ENCODE measurements at regions not wholly inside any gene's neighbourhood (a gene's known extent, or its start where the extent isn't known, plus 50 kb on each side); places are given as distances from the start of the nearest gene placed in this dataset.

- FAIRE-seq (no peak), DNase-seq (no peak)
- Histone ChIP-seq H3K9me3 (ENCODE audit: control insufficient read depth in 2 of 2, insufficient read depth in 1 of 2, low read depth in 1 of 2, low read length in 1 of 2) (no peaks in the 10 kb centered on the region), H3K36me3 (ENCODE audit: control insufficient read depth in 3 of 3, insufficient read depth in 2 of 3, low read depth in 1 of 3, low read length in 3 of 3) (no peaks in the 10 kb centered on the region), H3K4me3 (ENCODE audit: low read depth in 1 of 3, low read length in 3 of 3) (no peak overlapping the region), H3K27me3 (ENCODE audit: control insufficient read depth in 3 of 3, insufficient read depth in 3 of 3, low read length in 3 of 3) (no peaks in the 10 kb centered on the region), H3K4me1 (ENCODE audit: control insufficient read depth in 3 of 3, insufficient read depth in 2 of 3, low read depth in 1 of 3, low read length in 2 of 3) (no peaks in the 10 kb centered on the region), H3K27ac (ENCODE audit: low read depth in 1 of 3, low read length in 2 of 3) (no peak overlapping the region)
Measured at GRCh38 chr2:173441222-173441621, 86.5 kb downstream of the CDCA7 start.

DNA sequence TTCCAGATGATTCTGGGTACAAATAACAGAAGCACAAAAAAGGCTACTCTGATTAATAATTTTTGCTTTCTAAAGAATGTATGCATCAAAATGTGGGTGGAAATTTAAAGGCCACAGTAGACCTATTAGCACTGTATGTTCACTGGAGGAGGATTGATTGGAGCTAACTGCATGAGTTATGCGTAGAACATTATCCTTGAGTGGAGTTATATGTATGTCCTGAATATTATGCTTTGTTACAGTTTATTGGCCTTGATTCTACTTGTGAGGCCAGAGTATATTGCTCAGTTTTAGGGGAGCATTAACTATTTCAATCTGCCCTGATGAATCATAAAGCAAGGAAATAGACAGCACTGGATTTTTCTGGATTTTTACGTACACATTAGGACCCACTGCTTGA is 87.9 kb downstream of the CDCA7 start:
- Histone ChIP-seq H3K27ac (ENCODE audit: low read depth in 1 of 3, low read length in 2 of 3) (no peak overlapping the region), H3K36me3 (ENCODE audit: control insufficient read depth in 3 of 3, insufficient read depth in 2 of 3, low read depth in 1 of 3, low read length in 3 of 3) (no peaks in the 10 kb centered on the region), H3K4me1 (ENCODE audit: control insufficient read depth in 3 of 3, insufficient read depth in 2 of 3, low read depth in 1 of 3, low read length in 2 of 3) (no peaks in the 10 kb centered on the region), H3K27me3 (ENCODE audit: control insufficient read depth in 3 of 3, insufficient read depth in 3 of 3, low read length in 3 of 3) (no peaks in the 10 kb centered on the region), H3K9me3 (ENCODE audit: control insufficient read depth in 2 of 2, insufficient read depth in 1 of 2, low read depth in 1 of 2, low read length in 1 of 2) (peaks cover 0 to 3% of the 10 kb centered on the region in 2 donors), H3K4me3 (ENCODE audit: low read depth in 1 of 3, low read length in 3 of 3) (no peak overlapping the region)
- DNase-seq (no peak), FAIRE-seq (no peak)
- WGBS, 3 donors: 91 to 100% (median 92%) methylated on average over 2 of the region's 2 CpGs

DNA sequence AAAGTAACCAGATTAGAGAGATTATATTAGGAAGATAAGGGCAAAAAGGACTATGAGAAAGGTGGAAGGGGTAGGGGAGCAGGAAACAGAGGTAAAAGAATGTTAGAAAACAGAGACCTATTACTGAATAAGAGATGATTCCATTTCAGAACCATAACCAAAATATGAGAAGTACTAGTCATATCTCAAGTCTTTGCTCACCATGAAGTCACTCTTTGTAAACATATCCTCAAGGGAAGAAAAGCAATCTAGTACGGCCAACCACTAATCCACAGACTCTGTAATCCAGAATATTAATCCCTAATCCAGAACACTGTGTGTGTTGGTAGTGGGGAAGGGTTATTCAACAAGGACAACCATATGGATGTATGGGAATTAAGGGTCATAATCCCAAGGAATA is 92.0 kb downstream of the CDCA7 start:
- no peak overlapping the region for H3K4me3 ChIP-seq (ENCODE audit: low read depth in 1 of 3, low read length in 3 of 3)
- H3K9me3 ChIP-seq (ENCODE audit: control insufficient read depth in 2 of 2, insufficient read depth in 1 of 2, low read depth in 1 of 2, low read length in 1 of 2): peaks cover 0 to 3% of the 10 kb centered on the region in 2 donors
- H3K4me1 ChIP-seq (ENCODE audit: control insufficient read depth in 3 of 3, insufficient read depth in 2 of 3, low read depth in 1 of 3, low read length in 2 of 3): no peaks in the 10 kb centered on the region
- DNase-seq (no peak), FAIRE-seq (no peak)
- no peaks in the 10 kb centered on the region for H3K36me3 ChIP-seq (ENCODE audit: control insufficient read depth in 3 of 3, insufficient read depth in 2 of 3, low read depth in 1 of 3, low read length in 3 of 3)
- H3K27me3 ChIP-seq (ENCODE audit: control insufficient read depth in 3 of 3, insufficient read depth in 3 of 3, low read length in 3 of 3): no peaks in the 10 kb centered on the region
- WGBS, 3 donors: 69 to 79% (median 75%) methylated on average over 1 of the region's 1 CpG
- H3K27ac ChIP-seq (ENCODE audit: low read depth in 1 of 3, low read length in 2 of 3): no peak overlapping the region

DNA sequence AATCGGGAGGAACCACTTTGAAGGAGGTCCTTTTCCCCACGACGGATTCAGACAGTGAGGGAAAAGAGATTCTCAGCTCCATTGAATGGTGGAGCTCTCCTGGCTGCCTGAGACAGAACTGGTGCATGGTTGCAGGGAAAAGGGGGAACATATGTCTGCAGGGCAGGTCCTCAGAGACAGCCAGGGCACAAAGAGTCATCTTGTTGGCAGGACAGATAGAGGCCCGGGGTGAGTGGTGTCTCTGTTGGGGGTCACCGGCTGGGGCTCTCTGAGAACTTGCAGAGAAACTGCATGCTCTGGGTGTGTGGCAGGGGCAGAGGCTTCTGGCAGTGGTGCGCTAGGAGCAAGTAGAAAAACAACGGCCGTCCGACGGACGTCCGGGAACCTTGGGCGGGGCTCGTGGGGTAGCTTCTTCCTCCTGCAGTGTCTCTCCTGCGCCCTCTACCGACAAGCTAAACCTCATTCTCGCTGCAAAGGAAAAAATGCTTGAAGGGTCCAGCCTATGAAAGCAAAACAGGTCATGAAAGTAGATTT is 94.3 kb downstream of the CDCA7 start:
- no peaks in the 10 kb centered on the region for H3K4me1 ChIP-seq (ENCODE audit: control insufficient read depth in 3 of 3, insufficient read depth in 2 of 3, low read depth in 1 of 3, low read length in 2 of 3)
- WGBS, 3 donors: 25 to 32% (median 31%) methylated on average over 16 of the region's 17 CpGs
- no peaks in the 10 kb centered on the region for H3K27me3 ChIP-seq (ENCODE audit: control insufficient read depth in 3 of 3, insufficient read depth in 3 of 3, low read length in 3 of 3)
- no peak for FAIRE-seq
- H3K27ac ChIP-seq (ENCODE audit: low read depth in 1 of 3, low read length in 2 of 3): peak overlapping the region in 1 of 3 donors; percentile 1
- peaks cover 0 to 3% of the 10 kb centered on the region in 2 donors for H3K9me3 ChIP-seq (ENCODE audit: control insufficient read depth in 2 of 2, insufficient read depth in 1 of 2, low read depth in 1 of 2, low read length in 1 of 2)
- no peaks in the 10 kb centered on the region for H3K36me3 ChIP-seq (ENCODE audit: control insufficient read depth in 3 of 3, insufficient read depth in 2 of 3, low read depth in 1 of 3, low read length in 3 of 3)
- peak overlapping the region in 1 of 3 donors; percentile 40 for H3K4me3 ChIP-seq (ENCODE audit: low read depth in 1 of 3, low read length in 3 of 3)
- DNase-seq: peak; percentile 86 to 90

- Histone ChIP-seq H3K27me3 (ENCODE audit: control insufficient read depth in 3 of 3, insufficient read depth in 3 of 3, low read length in 3 of 3) (no peaks in the 10 kb centered on the region), H3K27ac (ENCODE audit: low read depth in 1 of 3, low read length in 2 of 3) (no peak overlapping the region), H3K9me3 (ENCODE audit: control insufficient read depth in 2 of 2, insufficient read depth in 1 of 2, low read depth in 1 of 2, low read length in 1 of 2) (peaks cover 0 to 3% of the 10 kb centered on the region in 2 donors), H3K4me1 (ENCODE audit: control insufficient read depth in 3 of 3, insufficient read depth in 2 of 3, low read depth in 1 of 3, low read length in 2 of 3) (no peaks in the 10 kb centered on the region), H3K36me3 (ENCODE audit: control insufficient read depth in 3 of 3, insufficient read depth in 2 of 3, low read depth in 1 of 3, low read length in 3 of 3) (no peaks in the 10 kb centered on the region), H3K4me3 (ENCODE audit: low read depth in 1 of 3, low read length in 3 of 3) (no peak overlapping the region)
- 69 to 76% (median 69%) methylated on average over 8 of the region's 8 CpGs for WGBS, 3 donors
- FAIRE-seq (no peak), DNase-seq (peak in 1 of 2 donors; percentile 7)
Measured at GRCh38 chr2:173451118-173451517, 96.4 kb downstream of the CDCA7 start.

GRCh38 chr2:173451941-173452340 is 97.3 kb downstream of the CDCA7 start:
- Histone ChIP-seq H3K27me3 (ENCODE audit: control insufficient read depth in 3 of 3, insufficient read depth in 3 of 3, low read length in 3 of 3) (no peaks in the 10 kb centered on the region), H3K4me3 (ENCODE audit: low read depth in 1 of 3, low read length in 3 of 3) (no peak overlapping the region), H3K9me3 (ENCODE audit: control insufficient read depth in 2 of 2, insufficient read depth in 1 of 2, low read depth in 1 of 2, low read length in 1 of 2) (peaks cover 0 to 3% of the 10 kb centered on the region in 2 donors), H3K27ac (ENCODE audit: low read depth in 1 of 3, low read length in 2 of 3) (no peak overlapping the region), H3K36me3 (ENCODE audit: control insufficient read depth in 3 of 3, insufficient read depth in 2 of 3, low read depth in 1 of 3, low read length in 3 of 3) (no peaks in the 10 kb centered on the region), H3K4me1 (ENCODE audit: control insufficient read depth in 3 of 3, insufficient read depth in 2 of 3, low read depth in 1 of 3, low read length in 2 of 3) (no peaks in the 10 kb centered on the region)
- FAIRE-seq (no peak), DNase-seq (no peak)
- 95 to 98% (median 97%) methylated on average over 4 of the region's 4 CpGs for WGBS, 3 donors

DNA sequence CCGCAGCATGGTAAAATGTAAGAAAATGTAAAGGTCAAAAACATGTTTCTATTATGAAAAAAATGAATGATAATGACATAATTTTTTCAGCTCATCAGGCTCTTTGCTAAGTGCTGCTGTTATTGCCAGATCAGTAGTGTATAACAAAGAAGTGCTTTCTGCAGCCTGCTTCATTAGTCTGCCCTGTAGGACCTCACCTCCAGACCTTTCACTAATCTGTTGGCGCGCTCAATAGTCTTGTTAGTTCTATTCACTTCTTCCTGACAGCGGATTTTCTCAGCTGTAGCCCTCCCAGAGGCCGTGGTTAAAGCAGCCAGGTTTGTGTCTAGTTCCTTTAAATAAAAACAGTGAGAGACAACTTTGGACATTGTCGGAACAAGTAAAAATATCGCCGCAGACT is 97.7 kb downstream of the CDCA7 start:
- Histone ChIP-seq H3K27me3 (ENCODE audit: control insufficient read depth in 3 of 3, insufficient read depth in 3 of 3, low read length in 3 of 3) (no peaks in the 10 kb centered on the region), H3K4me3 (ENCODE audit: low read depth in 1 of 3, low read length in 3 of 3) (no peak overlapping the region), H3K9me3 (ENCODE audit: control insufficient read depth in 2 of 2, insufficient read depth in 1 of 2, low read depth in 1 of 2, low read length in 1 of 2) (no peaks in the 10 kb centered on the region), H3K36me3 (ENCODE audit: control insufficient read depth in 3 of 3, insufficient read depth in 2 of 3, low read depth in 1 of 3, low read length in 3 of 3) (no peaks in the 10 kb centered on the region), H3K4me1 (ENCODE audit: control insufficient read depth in 3 of 3, insufficient read depth in 2 of 3, low read depth in 1 of 3, low read length in 2 of 3) (no peaks in the 10 kb centered on the region), H3K27ac (ENCODE audit: low read depth in 1 of 3, low read length in 2 of 3) (no peak overlapping the region)
- FAIRE-seq: no peak
- DNase-seq: no peak
- whole genome bisulfite sequencing, 3 donors: 86 to 92% (median 91%) methylated on average over 8 of the region's 8 CpGs

DNA sequence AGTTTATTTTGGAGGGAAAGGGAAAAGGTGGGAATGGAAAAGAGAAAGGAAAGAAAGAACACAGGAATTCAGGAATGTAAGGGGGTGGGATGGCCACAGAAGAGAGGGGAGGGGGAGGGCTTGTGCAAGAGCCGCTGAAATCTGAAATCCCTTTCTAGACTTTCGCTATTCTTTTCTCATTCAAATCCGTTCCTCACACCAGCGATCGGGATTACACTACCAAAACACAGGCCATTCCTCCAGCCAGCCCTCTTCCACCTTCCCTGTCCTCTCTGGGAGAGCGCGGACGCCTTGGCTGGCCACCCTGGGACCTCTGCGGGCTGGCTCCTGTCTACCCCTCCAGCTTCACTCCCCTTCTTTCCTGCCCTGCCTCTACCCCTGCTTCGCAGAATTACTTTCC is 102.3 kb downstream of the CDCA7 start:
- no peaks in the 10 kb centered on the region for H3K36me3 ChIP-seq (ENCODE audit: control insufficient read depth in 3 of 3, insufficient read depth in 2 of 3, low read depth in 1 of 3, low read length in 3 of 3)
- H3K4me1 ChIP-seq (ENCODE audit: control insufficient read depth in 3 of 3, insufficient read depth in 2 of 3, low read depth in 1 of 3, low read length in 2 of 3): no peaks in the 10 kb centered on the region
- 94 to 97% (median 96%) methylated on average over 10 of the region's 10 CpGs for WGBS, 3 donors
- FAIRE-seq (no peak), DNase-seq (no peak)
- H3K27me3 ChIP-seq (ENCODE audit: control insufficient read depth in 3 of 3, insufficient read depth in 3 of 3, low read length in 3 of 3): peaks cover 0 to 2% (median 0%) of the 10 kb centered on the region in 3 donors
- H3K9me3 ChIP-seq (ENCODE audit: control insufficient read depth in 2 of 2, insufficient read depth in 1 of 2, low read depth in 1 of 2, low read length in 1 of 2): no peaks in the 10 kb centered on the region
- H3K4me3 ChIP-seq (ENCODE audit: low read depth in 1 of 3, low read length in 3 of 3): no peak overlapping the region
- no peak overlapping the region for H3K27ac ChIP-seq (ENCODE audit: low read depth in 1 of 3, low read length in 2 of 3)

- H3K4me3 ChIP-seq (ENCODE audit: low read depth in 1 of 3, low read length in 3 of 3): no peak overlapping the region
- H3K4me1 ChIP-seq (ENCODE audit: control insufficient read depth in 3 of 3, insufficient read depth in 2 of 3, low read depth in 1 of 3, low read length in 2 of 3): no peaks in the 10 kb centered on the region
- H3K36me3 ChIP-seq (ENCODE audit: control insufficient read depth in 3 of 3, insufficient read depth in 2 of 3, low read depth in 1 of 3, low read length in 3 of 3): no peaks in the 10 kb centered on the region
- H3K27ac ChIP-seq (ENCODE audit: low read depth in 1 of 3, low read length in 2 of 3): no peak overlapping the region
- H3K27me3 ChIP-seq (ENCODE audit: control insufficient read depth in 3 of 3, insufficient read depth in 3 of 3, low read length in 3 of 3): peaks cover 0 to 2% (median 0%) of the 10 kb centered on the region in 3 donors
- WGBS, 3 donors: 78 to 87% (median 78%) methylated on average over 7 of the region's 7 CpGs
- no peak for DNase-seq
- H3K9me3 ChIP-seq (ENCODE audit: control insufficient read depth in 2 of 2, insufficient read depth in 1 of 2, low read depth in 1 of 2, low read length in 1 of 2): no peaks in the 10 kb centered on the region
- FAIRE-seq: no peak
Measured at GRCh38 chr2:173457366-173457765, 102.7 kb downstream of the CDCA7 start.

Measured in small intestine (tissue), 7 donors.